GM23338 (cell line): ENCODE measurements at regions not wholly inside any gene's neighbourhood (a gene's known extent, or its start where the extent isn't known, plus 50 kb on each side); places are given as distances from the start of the nearest gene placed in this dataset.
A peak's percentile ranks its signal among the peaks of the same experiment; 100 is the strongest.

ENCODE experiments used
- ATAC-seq: fragments of 200-7000 bp; cut with Tn5 transposase; 3 replicates; pipeline ENCODE4 v1.9.1; 2020
- DNase-seq: peaks from one replicate; pipeline ENCODE4 v3.0.0-alpha.2; 2015; ENCODE audit warnings: low spot score
- H2AFZ ChIP-seq: fragments of 200-600 bp; sonication (generic); 2 replicates; pipeline ENCODE4 v1.8.0; 2016; ENCODE audit warnings: antibody characterized with exemption, mild to moderate bottlenecking, moderate library complexity
- H3F3A ChIP-seq: fragments of 200-600 bp; sonication (generic); replicated peaks from 2 replicates; pipeline ENCODE4 v1.8.0; 2017; ENCODE audit warnings: antibody characterized with exemption, mixed run types, low read depth
- H3K27ac ChIP-seq: fragments of 200-600 bp; sonication (generic); 2 replicates; pipeline ENCODE4 v1.6.1; 2016; ENCODE audit warnings: low read depth
- H3K27me3 ChIP-seq: fragments of 200-600 bp; sonication (generic); 2 replicates; pipeline ENCODE4 v1.8.0; 2016; ENCODE audit warnings: mild to moderate bottlenecking, mixed run types, moderate library complexity; ENCODE audit not compliant: insufficient read depth
- H3K36me3 ChIP-seq: fragments of 200-600 bp; sonication (generic); 2 replicates; pipeline ENCODE4 v1.8.0; 2016; ENCODE audit warnings: mild to moderate bottlenecking; ENCODE audit not compliant: insufficient read depth
- H3K4me1 ChIP-seq: fragments of 200-600 bp; sonication (generic); 2 replicates; pipeline ENCODE4 v1.8.0; 2016; ENCODE audit warnings: mild to moderate bottlenecking, moderate library complexity; ENCODE audit not compliant: insufficient read depth
- H3K4me2 ChIP-seq: fragments of 200-600 bp; sonication (generic); 2 replicates; pipeline ENCODE4 v1.7.1; 2017; ENCODE audit warnings: mixed run types
- H3K4me3 ChIP-seq: fragments of 200-600 bp; sonication (generic); 2 replicates; pipeline ENCODE4 v1.6.1; 2016; ENCODE audit warnings: mixed run types
- H3K79me2 ChIP-seq: fragments of 200-600 bp; sonication (generic); replicated peaks from 2 replicates; pipeline ENCODE4 v1.8.0; 2017; ENCODE audit warnings: mild to moderate bottlenecking; ENCODE audit not compliant: insufficient read depth
- H3K9me2 ChIP-seq: fragments of 200-600 bp; sonication (generic); 2 replicates; pipeline ENCODE4 v1.8.0; 2017; ENCODE audit not compliant: insufficient read depth
- H4K20me1 ChIP-seq: fragments of 200-600 bp; sonication (generic); replicated peaks from 2 replicates; pipeline ENCODE4 v1.8.0; 2017; ENCODE audit warnings: mild to moderate bottlenecking; ENCODE audit not compliant: insufficient read depth
- H3K27ac Mint-ChIP-seq: 2 replicates; pipeline ENCODE4 v1.8.0; 2020; ENCODE audit warnings: inconsistent platforms, mild to moderate bottlenecking, moderate library complexity, mixed read lengths
- H3K27me3 Mint-ChIP-seq: 3 replicates; pipeline ENCODE4 v1.8.0; 2022; ENCODE audit warnings: low read depth, mild to moderate bottlenecking, moderate library complexity, mixed read lengths, inconsistent platforms; ENCODE audit not compliant: insufficient read depth, poor library complexity
- H3K36me3 Mint-ChIP-seq: 3 replicates; pipeline ENCODE4 v1.8.0; 2021; ENCODE audit warnings: low read depth, mild to moderate bottlenecking, inconsistent platforms, moderate library complexity, mixed read lengths
- H3K4me1 Mint-ChIP-seq: 3 replicates; pipeline ENCODE4 v1.8.0; 2020; ENCODE audit warnings: mild to moderate bottlenecking, inconsistent platforms, mixed read lengths
- H3K4me3 Mint-ChIP-seq: 3 replicates; pipeline ENCODE4 v1.8.0; 2021; ENCODE audit warnings: moderate library complexity, mild to moderate bottlenecking, inconsistent platforms, mixed read lengths
- H3K9me3 Mint-ChIP-seq: 3 replicates; pipeline ENCODE4 v1.8.0; 2020; ENCODE audit warnings: moderate library complexity, mild to moderate bottlenecking, inconsistent platforms, mixed read lengths
- CREB1 ChIP-seq: fragments of 250-450 bp; sonication (Bioruptor Pico); IDR thresholded peaks from 2 replicates; pipeline ENCODE4 v1.5.0; 2020; ENCODE audit warnings: low read depth, mild to moderate bottlenecking, moderate library complexity
- JUNB ChIP-seq: IDR thresholded peaks from one replicate; pipeline ENCODE4 v1.6.1; 2016; ENCODE audit warnings: antibody characterized with exemption; ENCODE audit not compliant: unreplicated experiment
- NANOG ChIP-seq: IDR thresholded peaks from 2 replicates; pipeline ENCODE4 v1.6.1; 2016; ENCODE audit warnings: antibody characterized with exemption, borderline replicate concordance
- STAT1 ChIP-seq: IDR thresholded peaks from one replicate; pipeline ENCODE4 v1.6.1; 2016; ENCODE audit warnings: antibody characterized with exemption; ENCODE audit not compliant: unreplicated experiment
- ZNF331 ChIP-seq: fragments of 250-450 bp; sonication (Bioruptor Pico); IDR thresholded peaks from 2 replicates; pipeline ENCODE4 v1.5.0; 2020; ENCODE audit warnings: low read depth, mild to moderate bottlenecking, moderate library complexity
- TF ChIP-seq, protein P1 (sequence below): fragments of 250-450 bp; sonication (Bioruptor Pico); IDR thresholded peaks from 2 replicates; pipeline ENCODE4 v1.5.0; 2020; ENCODE audit warnings: mild to moderate bottlenecking, moderate library complexity
- TF ChIP-seq, protein P2 (sequence below): IDR thresholded peaks from 2 replicates; pipeline ENCODE4 v1.6.1; 2016; ENCODE audit warnings: antibody characterized with exemption

DNA sequence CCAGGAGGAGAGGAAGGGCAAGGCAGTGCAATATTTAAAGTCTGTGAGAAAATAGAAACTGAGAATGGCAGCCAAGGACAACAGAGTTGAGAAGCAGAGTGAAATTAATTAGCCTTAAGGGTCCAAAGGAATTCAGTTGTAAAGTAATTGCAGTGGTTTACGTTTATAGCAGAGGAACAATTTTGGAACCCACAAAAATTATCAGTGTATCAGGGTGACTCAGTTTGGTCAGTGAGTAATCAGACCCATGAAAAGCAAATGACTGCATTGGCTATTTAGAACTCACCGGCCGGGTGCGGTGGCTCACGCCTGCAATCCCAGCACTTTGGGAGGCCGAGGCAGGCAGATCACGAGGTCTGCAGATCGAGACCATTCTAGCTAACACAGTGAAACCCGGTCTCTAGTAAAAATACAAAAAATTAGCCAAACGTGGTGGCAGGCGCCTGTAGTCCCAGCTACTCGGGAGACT is 245.8 kb upstream of the SLC39A10 start:
- H3K79me2 ChIP-seq = no peaks in the 10 kb centered on the region
- H3K4me1 Mint-ChIP-seq = peaks cover 22% of the 10 kb centered on the region
- no peaks in the 10 kb centered on the region for H3K27me3 ChIP-seq
- no peak overlapping the region for H3K4me2 ChIP-seq
- ATAC-seq (no peak), DNase-seq (no peak)
- H3K9me2 ChIP-seq = no peaks in the 10 kb centered on the region
- H3K9me3 Mint-ChIP-seq = no peaks in the 10 kb centered on the region
- no peaks in the 10 kb centered on the region for H3F3A ChIP-seq
- no peak overlapping the region for H3K27ac ChIP-seq
- no peaks in the 10 kb centered on the region for H4K20me1 ChIP-seq
- H3K36me3 ChIP-seq = no peaks in the 10 kb centered on the region
- H3K36me3 Mint-ChIP-seq = peaks cover 2% of the 10 kb centered on the region; the same call in 1 of the 3 replicates
- H3K4me3 ChIP-seq = no peak overlapping the region
- H3K27ac Mint-ChIP-seq = no peak overlapping the region
- no peaks in the 10 kb centered on the region for H3K27me3 Mint-ChIP-seq
- TF ChIP-seq JUNB = no peak
- no peak for TF ChIP-seq NANOG
- no peak for TF ChIP-seq CREB1 (CRISPR knock-in tag)
- TF ChIP-seq, protein P1, sequence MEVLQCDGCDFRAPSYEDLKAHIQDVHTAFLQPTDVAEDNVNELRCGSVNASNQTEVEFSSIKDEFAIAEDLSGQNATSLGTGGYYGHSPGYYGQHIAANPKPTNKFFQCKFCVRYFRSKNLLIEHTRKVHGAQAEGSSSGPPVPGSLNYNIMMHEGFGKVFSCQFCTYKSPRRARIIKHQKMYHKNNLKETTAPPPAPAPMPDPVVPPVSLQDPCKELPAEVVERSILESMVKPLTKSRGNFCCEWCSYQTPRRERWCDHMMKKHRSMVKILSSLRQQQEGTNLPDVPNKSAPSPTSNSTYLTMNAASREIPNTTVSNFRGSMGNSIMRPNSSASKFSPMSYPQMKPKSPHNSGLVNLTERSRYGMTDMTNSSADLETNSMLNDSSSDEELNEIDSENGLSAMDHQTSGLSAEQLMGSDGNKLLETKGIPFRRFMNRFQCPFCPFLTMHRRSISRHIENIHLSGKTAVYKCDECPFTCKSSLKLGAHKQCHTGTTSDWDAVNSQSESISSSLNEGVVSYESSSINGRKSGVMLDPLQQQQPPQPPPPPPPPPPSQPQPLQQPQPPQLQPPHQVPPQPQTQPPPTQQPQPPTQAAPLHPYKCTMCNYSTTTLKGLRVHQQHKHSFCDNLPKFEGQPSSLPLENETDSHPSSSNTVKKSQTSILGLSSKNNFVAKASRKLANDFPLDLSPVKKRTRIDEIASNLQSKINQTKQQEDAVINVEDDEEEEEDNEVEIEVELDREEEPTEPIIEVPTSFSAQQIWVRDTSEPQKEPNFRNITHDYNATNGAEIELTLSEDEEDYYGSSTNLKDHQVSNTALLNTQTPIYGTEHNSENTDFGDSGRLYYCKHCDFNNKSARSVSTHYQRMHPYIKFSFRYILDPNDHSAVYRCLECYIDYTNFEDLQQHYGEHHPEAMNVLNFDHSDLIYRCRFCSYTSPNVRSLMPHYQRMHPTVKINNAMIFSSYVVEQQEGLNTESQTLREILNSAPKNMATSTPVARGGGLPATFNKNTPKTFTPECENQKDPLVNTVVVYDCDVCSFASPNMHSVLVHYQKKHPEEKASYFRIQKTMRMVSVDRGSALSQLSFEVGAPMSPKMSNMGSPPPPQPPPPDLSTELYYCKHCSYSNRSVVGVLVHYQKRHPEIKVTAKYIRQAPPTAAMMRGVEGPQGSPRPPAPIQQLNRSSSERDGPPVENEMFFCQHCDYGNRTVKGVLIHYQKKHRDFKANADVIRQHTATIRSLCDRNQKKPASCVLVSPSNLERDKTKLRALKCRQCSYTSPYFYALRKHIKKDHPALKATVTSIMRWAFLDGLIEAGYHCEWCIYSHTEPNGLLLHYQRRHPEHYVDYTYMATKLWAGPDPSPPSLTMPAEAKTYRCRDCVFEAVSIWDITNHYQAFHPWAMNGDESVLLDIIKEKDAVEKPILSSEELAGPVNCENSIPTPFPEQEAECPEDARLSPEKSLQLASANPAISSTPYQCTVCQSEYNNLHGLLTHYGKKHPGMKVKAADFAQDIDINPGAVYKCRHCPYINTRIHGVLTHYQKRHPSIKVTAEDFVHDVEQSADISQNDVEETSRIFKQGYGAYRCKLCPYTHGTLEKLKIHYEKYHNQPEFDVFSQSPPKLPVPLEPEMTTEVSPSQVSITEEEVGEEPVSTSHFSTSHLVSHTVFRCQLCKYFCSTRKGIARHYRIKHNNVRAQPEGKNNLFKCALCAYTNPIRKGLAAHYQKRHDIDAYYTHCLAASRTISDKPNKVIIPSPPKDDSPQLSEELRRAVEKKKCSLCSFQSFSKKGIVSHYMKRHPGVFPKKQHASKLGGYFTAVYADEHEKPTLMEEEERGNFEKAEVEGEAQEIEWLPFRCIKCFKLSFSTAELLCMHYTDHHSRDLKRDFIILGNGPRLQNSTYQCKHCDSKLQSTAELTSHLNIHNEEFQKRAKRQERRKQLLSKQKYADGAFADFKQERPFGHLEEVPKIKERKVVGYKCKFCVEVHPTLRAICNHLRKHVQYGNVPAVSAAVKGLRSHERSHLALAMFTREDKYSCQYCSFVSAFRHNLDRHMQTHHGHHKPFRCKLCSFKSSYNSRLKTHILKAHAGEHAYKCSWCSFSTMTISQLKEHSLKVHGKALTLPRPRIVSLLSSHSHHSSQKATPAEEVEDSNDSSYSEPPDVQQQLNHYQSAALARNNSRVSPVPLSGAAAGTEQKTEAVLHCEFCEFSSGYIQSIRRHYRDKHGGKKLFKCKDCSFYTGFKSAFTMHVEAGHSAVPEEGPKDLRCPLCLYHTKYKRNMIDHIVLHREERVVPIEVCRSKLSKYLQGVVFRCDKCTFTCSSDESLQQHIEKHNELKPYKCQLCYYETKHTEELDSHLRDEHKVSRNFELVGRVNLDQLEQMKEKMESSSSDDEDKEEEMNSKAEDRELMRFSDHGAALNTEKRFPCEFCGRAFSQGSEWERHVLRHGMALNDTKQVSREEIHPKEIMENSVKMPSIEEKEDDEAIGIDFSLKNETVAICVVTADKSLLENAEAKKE (CRISPR knock-in tag) = no peak
- peaks cover 20% of the 10 kb centered on the region for H3K4me1 ChIP-seq
- H2AFZ ChIP-seq = peak overlapping the region; percentile 3; the same call in 1 of the 2 replicates
- H3K4me3 Mint-ChIP-seq = no peak overlapping the region

DNA sequence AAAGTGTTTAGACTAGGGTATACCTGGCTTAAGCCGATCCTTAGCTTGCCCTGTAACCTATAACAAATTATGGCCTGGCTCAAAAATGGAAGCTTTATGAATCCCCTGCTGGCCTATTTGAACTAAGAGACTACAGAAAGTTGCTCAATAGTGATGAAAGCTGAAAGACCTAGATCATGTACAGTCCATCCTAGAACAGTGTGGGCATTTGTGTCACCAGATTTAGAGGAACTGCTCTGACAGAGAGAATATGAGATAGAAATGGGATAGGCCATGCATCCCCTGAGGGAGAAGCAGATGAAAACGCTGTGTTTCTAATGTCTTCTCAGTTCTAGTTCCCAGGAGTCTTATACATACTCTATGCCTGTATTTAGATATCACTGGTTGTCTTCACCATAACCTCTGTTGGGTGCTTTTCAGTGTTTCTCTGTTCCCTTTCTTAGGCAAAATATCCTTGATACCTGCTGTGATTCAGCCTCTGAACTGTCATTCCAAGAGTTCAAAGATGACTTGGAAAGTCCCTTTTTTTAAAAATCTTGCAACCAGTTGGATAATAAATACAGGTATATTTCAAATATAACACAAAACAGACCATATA is 246.9 kb upstream of the SLC39A10 start:
- H3K4me1 ChIP-seq = peaks cover 20% of the 10 kb centered on the region
- no peak overlapping the region for H3K27ac Mint-ChIP-seq
- no peaks in the 10 kb centered on the region for H3K27me3 ChIP-seq
- no peak overlapping the region for H3K27ac ChIP-seq
- no peak overlapping the region for H3K4me3 Mint-ChIP-seq
- no peaks in the 10 kb centered on the region for H3K36me3 ChIP-seq
- H3K9me3 Mint-ChIP-seq = no peaks in the 10 kb centered on the region
- H3F3A ChIP-seq = no peaks in the 10 kb centered on the region
- H3K9me2 ChIP-seq = no peaks in the 10 kb centered on the region
- H3K4me2 ChIP-seq = no peak overlapping the region
- H3K27me3 Mint-ChIP-seq = no peaks in the 10 kb centered on the region
- H2AFZ ChIP-seq = no peak overlapping the region
- no peaks in the 10 kb centered on the region for H3K79me2 ChIP-seq
- DNase-seq = peak; percentile 38
- peak; percentile 75 for ATAC-seq
- peaks cover 2% of the 10 kb centered on the region; the same call in 1 of the 3 replicates for H3K36me3 Mint-ChIP-seq
- H3K4me1 Mint-ChIP-seq = peaks cover 22% of the 10 kb centered on the region
- no peak overlapping the region for H3K4me3 ChIP-seq
- H4K20me1 ChIP-seq = no peaks in the 10 kb centered on the region
- TF ChIP-seq ZNF331 (CRISPR knock-in tag) (no peak), STAT1 (no peak)
- TF ChIP-seq, protein P2, sequence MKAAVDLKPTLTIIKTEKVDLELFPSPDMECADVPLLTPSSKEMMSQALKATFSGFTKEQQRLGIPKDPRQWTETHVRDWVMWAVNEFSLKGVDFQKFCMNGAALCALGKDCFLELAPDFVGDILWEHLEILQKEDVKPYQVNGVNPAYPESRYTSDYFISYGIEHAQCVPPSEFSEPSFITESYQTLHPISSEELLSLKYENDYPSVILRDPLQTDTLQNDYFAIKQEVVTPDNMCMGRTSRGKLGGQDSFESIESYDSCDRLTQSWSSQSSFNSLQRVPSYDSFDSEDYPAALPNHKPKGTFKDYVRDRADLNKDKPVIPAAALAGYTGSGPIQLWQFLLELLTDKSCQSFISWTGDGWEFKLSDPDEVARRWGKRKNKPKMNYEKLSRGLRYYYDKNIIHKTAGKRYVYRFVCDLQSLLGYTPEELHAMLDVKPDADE = no peak
